Activated CD4-positive, alpha-beta T cell treated with anti-CD3 and anti-CD28 coated beads, Interleukin-2, amount 10 ng/mL, durations not matched to agents 7 days and 5 days (primary cell): ENCODE measurements at regions not wholly inside any gene's neighbourhood (a gene's known extent, or its start where the extent isn't known, plus 50 kb on each side); places are given as distances from the start of the nearest gene placed in this dataset.

Source experiments
- CTCF ChIA-PET: fragments of 350-600 bp; sonication (Branson Sonifier 250); formaldehyde crosslinking; loops from one replicate; lab custom pipeline; 2021; ENCODE audit warnings: antibody characterized with exemption; lab: Charles Lee
- POLR2A ChIA-PET: fragments of 350-600 bp; sonication (Branson Sonifier 250); formaldehyde crosslinking; loops from one replicate; lab custom pipeline; 2021; ENCODE audit warnings: antibody characterized with exemption; lab: Charles Lee
- DNase-seq: peaks from one replicate; pipeline ENCODE4 v3.0.0-alpha.2; 2020
- H3K27ac Mint-ChIP-seq: one replicate; pipeline ENCODE4 v1.8.0; 2021; ENCODE audit warnings: mild to moderate bottlenecking, moderate library complexity, mixed read lengths
- H3K27me3 Mint-ChIP-seq: one replicate; pipeline ENCODE4 v1.8.0; 2021; ENCODE audit warnings: mixed read lengths
- H3K36me3 Mint-ChIP-seq: one replicate; pipeline ENCODE4 v1.8.0; 2021; ENCODE audit warnings: low read depth, mixed read lengths
- H3K4me1 Mint-ChIP-seq: one replicate; pipeline ENCODE4 v1.8.0; 2021; ENCODE audit warnings: mixed read lengths
- H3K4me3 Mint-ChIP-seq: one replicate; pipeline ENCODE4 v1.8.0; 2021; ENCODE audit warnings: mild to moderate bottlenecking, moderate library complexity, mixed read lengths
- H3K9me3 Mint-ChIP-seq: one replicate; pipeline ENCODE4 v1.8.0; 2021; ENCODE audit warnings: mixed read lengths

GRCh38 chr7:68306692-68307107, 1291.6 kb upstream of the AUTS2 start:
- Mint-ChIP-seq H3K27ac (no peak overlapping the region), H3K36me3 (no peaks in the 10 kb centered on the region), H3K9me3 (peaks cover 21% of the 10 kb centered on the region), H3K27me3 (no peaks in the 10 kb centered on the region), H3K4me3 (no peak overlapping the region), H3K4me1 (no peaks in the 10 kb centered on the region)
- CTCF ChIA-PET = interaction anchor here (0.7 to 0.9 kb wide), 2 partner anchors 8 to 27 kb away, joined by 3 read pairs; no protein-coding TSS in a partner anchor
- POLR2A ChIA-PET = no interaction called here
- DNase-seq = no peak

DNA sequence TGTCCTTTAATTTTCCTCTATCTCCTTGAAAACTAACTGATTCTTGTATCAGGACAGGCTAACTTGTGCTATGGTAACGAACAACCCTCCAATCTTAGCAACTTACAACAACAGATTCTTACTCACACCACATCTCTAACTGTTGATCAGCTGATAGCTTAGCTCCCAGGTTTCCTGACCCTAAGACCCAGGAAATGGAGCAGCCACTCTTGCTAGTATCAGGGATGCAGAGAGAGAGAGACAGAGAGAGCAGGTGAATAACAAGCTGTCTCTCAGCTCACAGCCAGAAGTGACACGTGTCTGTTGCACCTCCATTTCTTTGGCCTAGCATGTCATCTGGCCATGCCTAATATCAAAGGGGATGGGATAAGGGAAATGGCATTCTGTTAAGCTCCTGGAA, 1289.0 kb upstream of the AUTS2 start:
- Mint-ChIP-seq H3K27ac (no peak overlapping the region), H3K36me3 (no peaks in the 10 kb centered on the region), H3K9me3 (peaks cover 26% of the 10 kb centered on the region), H3K4me3 (no peak overlapping the region), H3K4me1 (no peaks in the 10 kb centered on the region), H3K27me3 (no peaks in the 10 kb centered on the region)
- no peak for DNase-seq
- POLR2A ChIA-PET = no interaction called here
- CTCF ChIA-PET = no interaction called here

DNA sequence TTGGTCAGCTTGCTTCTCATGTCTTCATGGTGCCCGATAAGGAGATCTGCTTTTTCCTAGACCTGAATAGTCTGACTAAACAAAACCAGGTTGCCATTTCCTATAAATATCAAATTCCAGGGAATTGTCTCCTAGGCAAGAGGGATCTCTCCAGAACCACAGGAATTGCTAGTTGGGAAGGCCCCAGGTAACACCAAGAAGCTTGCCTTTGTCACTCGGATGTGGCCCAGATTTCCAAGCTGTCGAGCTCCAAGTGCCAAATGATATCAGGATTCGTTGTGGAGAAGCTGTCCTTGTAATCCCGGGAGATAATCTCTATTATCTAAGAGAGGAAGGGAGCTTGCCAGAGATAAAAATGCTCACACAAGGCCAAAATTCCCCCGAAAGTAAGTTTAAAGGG, 1288.5 kb upstream of the AUTS2 start:
- ChIA-PET POLR2A (no interaction called here), CTCF (no interaction called here)
- Mint-ChIP-seq H3K36me3 (no peaks in the 10 kb centered on the region), H3K27ac (no peak overlapping the region), H3K27me3 (no peaks in the 10 kb centered on the region), H3K4me1 (no peaks in the 10 kb centered on the region), H3K9me3 (peaks cover 26% of the 10 kb centered on the region), H3K4me3 (no peak overlapping the region)
- no peak for DNase-seq

GRCh38 chr7:68311958-68312357, 1286.3 kb upstream of the AUTS2 start:
- H3K4me1 Mint-ChIP-seq = no peaks in the 10 kb centered on the region
- H3K36me3 Mint-ChIP-seq = no peaks in the 10 kb centered on the region
- ChIA-PET POLR2A (no interaction called here), CTCF (interaction anchor here (0.6 kb wide), 1 partner anchor 892 kb away, joined by 3 read pairs; no protein-coding TSS in a partner anchor)
- no peak overlapping the region for H3K27ac Mint-ChIP-seq
- peaks cover 24% of the 10 kb centered on the region for H3K9me3 Mint-ChIP-seq
- no peak for DNase-seq
- no peaks in the 10 kb centered on the region for H3K27me3 Mint-ChIP-seq
- H3K4me3 Mint-ChIP-seq = no peak overlapping the region

GRCh38 chr7:68313806-68314205, 1284.5 kb upstream of the AUTS2 start:
- ChIA-PET CTCF (no interaction called here), POLR2A (no interaction called here)
- no peak for DNase-seq
- no peaks in the 10 kb centered on the region for H3K4me1 Mint-ChIP-seq
- no peaks in the 10 kb centered on the region for H3K36me3 Mint-ChIP-seq
- H3K9me3 Mint-ChIP-seq = peaks cover 22% of the 10 kb centered on the region
- H3K27ac Mint-ChIP-seq = no peak overlapping the region
- H3K4me3 Mint-ChIP-seq = no peak overlapping the region
- H3K27me3 Mint-ChIP-seq = no peaks in the 10 kb centered on the region

DNA sequence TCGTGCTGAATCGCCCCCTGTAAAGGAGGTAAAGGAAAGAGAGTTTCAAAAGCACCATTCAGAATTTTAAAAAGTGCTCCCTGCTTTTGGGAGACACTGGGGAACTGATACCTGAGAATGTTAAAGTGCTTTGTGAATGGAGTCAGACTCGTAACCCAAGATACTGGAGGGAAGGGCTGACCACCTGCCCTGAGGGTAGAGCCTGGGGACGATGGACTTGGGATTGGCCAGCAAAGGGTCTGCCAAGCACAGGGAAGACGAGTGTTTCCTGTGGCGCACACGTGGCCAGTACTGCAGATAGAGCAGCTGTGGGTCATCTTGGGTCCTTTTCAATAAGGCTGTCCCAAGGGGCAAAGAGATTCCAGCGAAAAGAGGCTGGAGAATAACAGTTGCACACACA, 1284.1 kb upstream of the AUTS2 start:
- Mint-ChIP-seq H3K4me3 (no peak overlapping the region), H3K36me3 (no peaks in the 10 kb centered on the region), H3K9me3 (peaks cover 19% of the 10 kb centered on the region), H3K27me3 (no peaks in the 10 kb centered on the region), H3K27ac (no peak overlapping the region), H3K4me1 (no peaks in the 10 kb centered on the region)
- POLR2A ChIA-PET = no interaction called here
- CTCF ChIA-PET = interaction anchor here (1.3 kb wide), 1 partner anchor 8 kb away, joined by 3 read pairs; no protein-coding TSS in a partner anchor
- no peak for DNase-seq

GRCh38 chr7:68317476-68317875, 1280.8 kb upstream of the AUTS2 start:
- peaks cover 12% of the 10 kb centered on the region for H3K9me3 Mint-ChIP-seq

GRCh38 chr7:68319061-68319460, 1279.2 kb upstream of the AUTS2 start:
- CTCF ChIA-PET = no interaction called here

More at GRCh38 chr7:68317476-68317875, 1280.8 kb upstream of the AUTS2 start:
- ChIA-PET POLR2A (no interaction called here), CTCF (no interaction called here)
- Mint-ChIP-seq H3K36me3 (no peaks in the 10 kb centered on the region), H3K4me1 (no peaks in the 10 kb centered on the region), H3K27ac (no peak overlapping the region), H3K4me3 (no peak overlapping the region), H3K27me3 (no peaks in the 10 kb centered on the region)
- no peak for DNase-seq

GRCh38 chr7:68321076-68321639, 1277.1 kb upstream of the AUTS2 start:
- DNase-seq = no peak
- POLR2A ChIA-PET = no interaction called here
- Mint-ChIP-seq H3K27ac (no peak overlapping the region), H3K4me1 (no peaks in the 10 kb centered on the region), H3K27me3 (no peaks in the 10 kb centered on the region), H3K4me3 (no peak overlapping the region), H3K9me3 (peaks cover 8% of the 10 kb centered on the region), H3K36me3 (no peaks in the 10 kb centered on the region)
- CTCF ChIA-PET = no interaction called here

More at GRCh38 chr7:68319061-68319460, 1279.2 kb upstream of the AUTS2 start:
- no peaks in the 10 kb centered on the region for H3K4me1 Mint-ChIP-seq
- H3K4me3 Mint-ChIP-seq = no peak overlapping the region
- no peak overlapping the region for H3K27ac Mint-ChIP-seq
- no peaks in the 10 kb centered on the region for H3K36me3 Mint-ChIP-seq
- H3K9me3 Mint-ChIP-seq = peaks cover 10% of the 10 kb centered on the region
- no peaks in the 10 kb centered on the region for H3K27me3 Mint-ChIP-seq
- DNase-seq = no peak
- POLR2A ChIA-PET = no interaction called here

DNA sequence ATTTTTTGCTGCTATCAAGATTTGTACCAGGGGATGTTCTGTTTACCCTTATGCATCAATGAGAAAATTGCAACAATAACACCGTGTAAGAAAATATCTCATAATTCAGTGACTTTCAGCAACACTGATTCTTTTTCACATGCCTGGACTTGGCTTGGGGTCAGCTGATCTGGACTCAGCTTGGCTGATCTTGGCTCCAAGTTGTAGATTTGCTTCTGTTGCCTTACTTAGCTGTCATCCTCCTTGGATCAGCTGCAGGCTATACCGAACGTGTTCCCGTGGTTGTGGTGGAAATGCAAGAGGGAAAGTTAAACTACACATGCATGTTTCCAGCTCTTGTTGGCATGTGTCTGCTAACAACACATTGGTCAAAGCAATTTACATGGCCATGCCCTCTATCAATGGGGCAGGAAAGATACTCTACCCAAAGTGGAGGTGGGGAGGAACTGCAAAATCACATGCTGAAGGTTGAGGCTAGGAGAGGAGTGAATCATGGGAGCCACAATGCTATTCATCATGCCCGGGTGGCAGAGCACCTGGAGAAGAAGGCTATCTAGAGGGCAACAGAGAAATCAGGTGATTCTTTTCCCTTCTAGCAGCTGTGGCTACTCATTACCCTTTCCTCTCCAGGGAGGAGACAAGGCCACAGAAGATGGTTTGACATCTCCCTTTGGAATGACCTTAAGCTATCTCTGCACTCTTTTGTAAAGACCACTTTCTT, 1276.3 kb upstream of the AUTS2 start:
- no peak overlapping the region for H3K4me3 Mint-ChIP-seq
- peaks cover 7% of the 10 kb centered on the region for H3K9me3 Mint-ChIP-seq
- DNase-seq = no peak
- no peaks in the 10 kb centered on the region for H3K27me3 Mint-ChIP-seq
- H3K36me3 Mint-ChIP-seq = no peaks in the 10 kb centered on the region
- POLR2A ChIA-PET = no interaction called here
- CTCF ChIA-PET = no interaction called here
- no peaks in the 10 kb centered on the region for H3K4me1 Mint-ChIP-seq
- H3K27ac Mint-ChIP-seq = no peak overlapping the region

GRCh38 chr7:68324621-68325020, 1273.7 kb upstream of the AUTS2 start:
- Mint-ChIP-seq H3K27ac (no peak overlapping the region), H3K27me3 (no peaks in the 10 kb centered on the region), H3K4me1 (no peaks in the 10 kb centered on the region), H3K36me3 (no peaks in the 10 kb centered on the region), H3K9me3 (peaks cover 7% of the 10 kb centered on the region), H3K4me3 (no peak overlapping the region)
- ChIA-PET POLR2A (no interaction called here), CTCF (no interaction called here)
- no peak for DNase-seq

GRCh38 chr7:68334216-68334615, 1264.1 kb upstream of the AUTS2 start:
- Mint-ChIP-seq H3K27me3 (no peaks in the 10 kb centered on the region), H3K4me3 (no peak overlapping the region), H3K27ac (no peak overlapping the region), H3K36me3 (no peaks in the 10 kb centered on the region), H3K4me1 (no peaks in the 10 kb centered on the region), H3K9me3 (peaks cover 16% of the 10 kb centered on the region)
- no peak for DNase-seq
- POLR2A ChIA-PET = no interaction called here
- CTCF ChIA-PET = no interaction called here

DNA sequence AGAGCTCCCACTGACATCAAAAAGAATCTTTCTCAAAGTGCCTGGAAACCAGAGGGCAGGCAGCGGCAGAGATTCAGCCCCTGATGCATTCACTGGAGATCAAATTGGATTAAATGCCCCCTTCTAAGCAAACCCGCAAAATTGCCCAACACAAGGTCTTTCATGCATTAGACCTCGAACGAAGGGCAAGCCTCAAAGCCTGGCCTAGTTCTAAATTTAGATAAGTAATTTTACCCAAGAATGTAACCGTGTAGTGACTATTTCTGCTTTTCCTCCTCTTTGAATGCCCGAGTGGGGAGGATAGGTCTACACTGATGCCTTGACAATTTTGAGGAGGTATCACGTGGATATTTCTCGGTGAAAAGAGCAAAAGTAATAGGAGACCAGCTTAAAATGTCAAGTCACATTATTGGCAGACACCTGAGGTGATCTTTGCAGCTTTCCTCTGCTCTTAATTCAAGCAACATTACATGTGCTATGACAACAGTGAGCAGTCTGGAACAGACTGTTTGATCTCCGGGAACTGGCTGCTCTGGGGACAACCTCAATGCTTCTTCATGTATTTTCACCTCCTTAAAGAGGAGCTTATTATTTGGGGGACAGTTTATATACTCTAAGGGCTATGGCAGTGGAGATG, 1263.5 kb upstream of the AUTS2 start:
- ChIA-PET CTCF (no interaction called here), POLR2A (no interaction called here)
- Mint-ChIP-seq H3K9me3 (peaks cover 19% of the 10 kb centered on the region), H3K27me3 (no peaks in the 10 kb centered on the region), H3K36me3 (no peaks in the 10 kb centered on the region), H3K4me1 (no peaks in the 10 kb centered on the region), H3K27ac (no peak overlapping the region), H3K4me3 (no peak overlapping the region)
- no peak for DNase-seq
